Fibroblast of lung (primary cell): ENCODE measurements at regions not wholly inside any gene's neighbourhood (a gene's known extent, or its start where the extent isn't known, plus 50 kb on each side); places are given as distances from the start of the nearest gene placed in this dataset.
"Not testable (repeated sequence)": the region's sequence is repeated elsewhere in the genome, so short reads cannot be mapped to it uniquely, and the experiment has no call there.

Experiments
- CTCF ChIP-seq, 2 donors: IDR thresholded peaks in 1 of 2; conservative IDR thresholded peaks in 1 of 2; 1 replicate in 1 of 2; 2 replicates in 1 of 2; pipeline ENCODE4 v1.5.1; 2011 to 2012; ENCODE audit warnings: low read length in 2 of 2, control low read depth in 1 of 2, inconsistent platforms in 1 of 2, low read depth in 1 of 2, mild to moderate bottlenecking in 1 of 2
- EZH2 ChIP-seq: IDR thresholded peaks from 2 replicates; pipeline ENCODE4 v1.5.1; 2012; ENCODE audit warnings: low read length, control low read depth, mild to moderate bottlenecking; ENCODE audit errors: missing control alignments

- TF ChIP-seq CTCF (conservative IDR thresholded peaks at IDR 0.05 in 1 of 2, IDR thresholded peaks at IDR 0.05 in 1 of 2; ENCODE audit: low read depth in 1 of 2, low read length in 2 of 2); EZH2: not testable (repeated sequence)
Measured at GRCh38 chr3:95347936-95348335, 1285.1 kb downstream of the NSUN3 start.
